Natural killer cell (primary cell): ENCODE measurements at regions not wholly inside any gene's neighbourhood (a gene's known extent, or its start where the extent isn't known, plus 50 kb on each side); places are given as distances from the start of the nearest gene placed in this dataset.

Experiments used
- ATAC-seq, 3 donors: fragments of 150-1000 bp in 2 of 3; fragments of 200-7000 bp in 1 of 3; cut with Tn5 transposase; 1 replicate in 1 of 3; 2 replicates in 2 of 3; pipeline ENCODE4 v1.10.0; 2021; ENCODE audit warnings: mild to moderate bottlenecking in 2 of 3, moderate library complexity in 2 of 3
- DNase-seq, 2 donors: peaks; one replicate each; pipeline versions ENCODE4 v3.0.0 to v3.0.0-alpha.2; 2013 to 2021; ENCODE audit warnings: mixed read lengths in 1 of 2
- H3K27ac ChIP-seq: one replicate; pipeline ENCODE4 v1.5.1; 2013; ENCODE audit warnings: mild to moderate bottlenecking, low read length
- H3K27me3 ChIP-seq: one replicate; pipeline ENCODE4 v1.6.1; 2013; ENCODE audit warnings: low read length; ENCODE audit not compliant: control insufficient read depth, insufficient read depth
- H3K36me3 ChIP-seq: one replicate; pipeline ENCODE4 v1.6.1; 2013; ENCODE audit warnings: low read length; ENCODE audit not compliant: control insufficient read depth, insufficient read depth
- H3K4me1 ChIP-seq: one replicate; pipeline ENCODE4 v1.6.1; 2013; ENCODE audit warnings: low read length; ENCODE audit not compliant: control insufficient read depth, insufficient read depth
- H3K4me3 ChIP-seq: one replicate; pipeline ENCODE4 v1.5.1; 2013; ENCODE audit warnings: low read length
- H3K9me3 ChIP-seq: one replicate; pipeline ENCODE4 v1.6.1; 2013; ENCODE audit warnings: low read length; ENCODE audit not compliant: control insufficient read depth, insufficient read depth
- H3K27ac Mint-ChIP-seq, 2 donors: one replicate each; pipeline ENCODE4 v1.8.0; 2022; ENCODE audit warnings: mild to moderate bottlenecking in 2 of 2, mixed read lengths in 2 of 2, moderate library complexity in 1 of 2
- H3K27me3 Mint-ChIP-seq, 2 donors: one replicate each; pipeline ENCODE4 v1.8.0; 2022; ENCODE audit warnings: low read depth in 2 of 2, mixed read lengths in 2 of 2
- H3K36me3 Mint-ChIP-seq: one replicate; pipeline ENCODE4 v1.8.0; 2022; ENCODE audit warnings: mixed read lengths
- H3K4me1 Mint-ChIP-seq, 2 donors: one replicate each; pipeline ENCODE4 v1.8.0; 2022; ENCODE audit warnings: mixed read lengths in 2 of 2
- H3K4me3 Mint-ChIP-seq: one replicate; pipeline ENCODE4 v1.8.0; 2022; ENCODE audit warnings: mild to moderate bottlenecking, moderate library complexity, mixed read lengths
- H3K9me3 Mint-ChIP-seq, 2 donors: one replicate each; pipeline ENCODE4 v1.8.0; 2022; ENCODE audit warnings: mixed read lengths in 2 of 2
- WGBS: methylation state at CpG from one replicate; pipeline ENCODE4 v1.1.7; 2013; ENCODE audit warnings: missing lambda C conversion rate; ENCODE audit not compliant: insufficient coverage; 5-methylcytosine and 5-hydroxymethylcytosine counted together
- intact Hi-C: fragments of 100-400 bp; cut with micrococcal nuclease; formaldehyde crosslinking; loops from one replicate; pipeline ENCODE4 v1.14.2; 2022
- TF ChIP-seq, protein P1 (sequence below): fragments of 200-600 bp; IDR thresholded peaks from one replicate; pipeline ENCODE4 v1.8.0; 2022; ENCODE audit warnings: antibody characterized with exemption

DNA sequence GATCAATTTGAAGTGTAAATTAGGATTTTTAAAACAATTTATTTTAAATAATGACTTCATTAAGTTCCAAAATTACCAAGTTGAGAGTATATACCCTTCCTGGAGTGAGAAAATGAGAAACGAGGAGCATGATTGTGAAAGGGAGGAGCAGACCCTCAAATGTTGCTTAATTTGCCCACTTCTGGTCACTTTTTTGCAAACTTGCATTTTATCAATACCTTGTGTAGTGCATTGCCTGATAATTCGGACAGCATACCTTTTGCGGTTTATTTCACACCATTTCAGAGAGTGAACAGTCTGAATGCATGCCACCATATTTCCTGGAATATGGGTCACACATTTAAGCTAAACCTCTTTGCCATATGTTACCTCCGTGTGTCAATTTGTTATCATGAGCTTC, 669.7 kb downstream of the RNF144A start:
- Mint-ChIP-seq H3K36me3 (no peaks in the 10 kb centered on the region), H3K27me3 (peaks cover 0 to 8% of the 10 kb centered on the region in 2 donors), H3K4me1 (peaks cover 8% of the 10 kb centered on the region in 2 donors), H3K4me3 (no peak overlapping the region), H3K9me3 (peaks cover 0 to 2% of the 10 kb centered on the region in 2 donors), H3K27ac (no peak overlapping the region)
- H3K36me3 ChIP-seq = no peaks in the 10 kb centered on the region
- no peaks in the 10 kb centered on the region for H3K4me1 ChIP-seq
- H3K27ac ChIP-seq = no peak overlapping the region
- WGBS = 97% methylated on average over 4 of the region's 4 CpGs
- no peaks in the 10 kb centered on the region for H3K27me3 ChIP-seq
- H3K4me3 ChIP-seq = no peak overlapping the region
- DNase-seq (no peak), ATAC-seq (no peak)
- H3K9me3 ChIP-seq = no peaks in the 10 kb centered on the region
- intact Hi-C loops = no loop called here
- TF ChIP-seq, protein P1, sequence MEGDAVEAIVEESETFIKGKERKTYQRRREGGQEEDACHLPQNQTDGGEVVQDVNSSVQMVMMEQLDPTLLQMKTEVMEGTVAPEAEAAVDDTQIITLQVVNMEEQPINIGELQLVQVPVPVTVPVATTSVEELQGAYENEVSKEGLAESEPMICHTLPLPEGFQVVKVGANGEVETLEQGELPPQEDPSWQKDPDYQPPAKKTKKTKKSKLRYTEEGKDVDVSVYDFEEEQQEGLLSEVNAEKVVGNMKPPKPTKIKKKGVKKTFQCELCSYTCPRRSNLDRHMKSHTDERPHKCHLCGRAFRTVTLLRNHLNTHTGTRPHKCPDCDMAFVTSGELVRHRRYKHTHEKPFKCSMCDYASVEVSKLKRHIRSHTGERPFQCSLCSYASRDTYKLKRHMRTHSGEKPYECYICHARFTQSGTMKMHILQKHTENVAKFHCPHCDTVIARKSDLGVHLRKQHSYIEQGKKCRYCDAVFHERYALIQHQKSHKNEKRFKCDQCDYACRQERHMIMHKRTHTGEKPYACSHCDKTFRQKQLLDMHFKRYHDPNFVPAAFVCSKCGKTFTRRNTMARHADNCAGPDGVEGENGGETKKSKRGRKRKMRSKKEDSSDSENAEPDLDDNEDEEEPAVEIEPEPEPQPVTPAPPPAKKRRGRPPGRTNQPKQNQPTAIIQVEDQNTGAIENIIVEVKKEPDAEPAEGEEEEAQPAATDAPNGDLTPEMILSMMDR = no peak

GRCh38 chr2:7588295-7588694, 671.1 kb downstream of the RNF144A start:
- no peak overlapping the region for H3K27ac Mint-ChIP-seq

DNA sequence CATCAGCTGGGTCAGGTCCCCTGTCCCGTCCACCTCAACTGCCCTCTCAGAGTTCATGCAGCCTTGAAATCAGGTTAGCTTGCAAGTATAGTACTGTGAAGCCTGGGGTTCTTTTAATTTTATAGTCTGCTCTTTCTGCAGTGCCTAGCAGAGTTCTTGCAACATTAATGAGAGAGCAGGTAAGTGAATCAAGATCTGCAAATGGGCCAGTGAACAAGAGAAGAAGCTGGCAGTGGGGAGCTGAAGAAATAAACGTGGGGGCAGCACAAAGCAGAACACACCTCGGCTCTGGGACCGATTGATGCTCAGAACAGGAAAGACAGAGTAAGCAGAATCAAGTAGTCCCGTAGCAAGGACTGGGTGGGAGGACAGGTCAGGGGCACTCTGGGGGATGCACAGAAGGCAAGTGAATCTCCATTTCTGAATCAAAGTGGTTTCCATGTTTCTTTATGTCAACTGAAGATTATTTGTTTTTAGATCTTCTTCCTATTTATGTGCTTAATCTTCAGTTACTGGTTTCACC, 675.5 kb downstream of the RNF144A start:
- H3K9me3 ChIP-seq = no peaks in the 10 kb centered on the region
- no peak overlapping the region for H3K4me3 Mint-ChIP-seq
- H3K4me3 ChIP-seq = no peak overlapping the region
- no peaks in the 10 kb centered on the region for H3K9me3 Mint-ChIP-seq
- no peaks in the 10 kb centered on the region for H3K4me1 ChIP-seq
- whole genome bisulfite sequencing = 74% methylated on average over 5 of the region's 5 CpGs
- no peaks in the 10 kb centered on the region for H3K27me3 Mint-ChIP-seq
- no peak for DNase-seq
- H3K27ac ChIP-seq = no peak overlapping the region
- H3K36me3 ChIP-seq = no peaks in the 10 kb centered on the region
- peaks cover 8 to 13% of the 10 kb centered on the region in 2 donors for H3K4me1 Mint-ChIP-seq
- no peak overlapping the region for H3K27ac Mint-ChIP-seq
- H3K27me3 ChIP-seq = no peaks in the 10 kb centered on the region
- TF ChIP-seq, protein P1 = no peak
- no peaks in the 10 kb centered on the region for H3K36me3 Mint-ChIP-seq
- intact Hi-C loops = no loop called here
- no peak for ATAC-seq

More at GRCh38 chr2:7588295-7588694, 671.1 kb downstream of the RNF144A start:
- TF ChIP-seq, protein P1 = no peak
- H3K4me3 Mint-ChIP-seq = no peak overlapping the region
- H3K27me3 Mint-ChIP-seq = peaks cover 0 to 8% of the 10 kb centered on the region in 2 donors
- H3K36me3 ChIP-seq = no peaks in the 10 kb centered on the region
- no peaks in the 10 kb centered on the region for H3K9me3 Mint-ChIP-seq
- no peak for DNase-seq
- no peaks in the 10 kb centered on the region for H3K36me3 Mint-ChIP-seq
- intact Hi-C loops = no loop called here
- no peak overlapping the region for H3K27ac ChIP-seq
- peaks cover 8% of the 10 kb centered on the region in 2 donors for H3K4me1 Mint-ChIP-seq
- WGBS = 47% methylated on average over 2 of the region's 5 CpGs
- H3K9me3 ChIP-seq = no peaks in the 10 kb centered on the region
- H3K4me1 ChIP-seq = no peaks in the 10 kb centered on the region
- peak; percentile 26 to 54 (median 42) for ATAC-seq
- no peak overlapping the region for H3K4me3 ChIP-seq
- no peaks in the 10 kb centered on the region for H3K27me3 ChIP-seq

DNA sequence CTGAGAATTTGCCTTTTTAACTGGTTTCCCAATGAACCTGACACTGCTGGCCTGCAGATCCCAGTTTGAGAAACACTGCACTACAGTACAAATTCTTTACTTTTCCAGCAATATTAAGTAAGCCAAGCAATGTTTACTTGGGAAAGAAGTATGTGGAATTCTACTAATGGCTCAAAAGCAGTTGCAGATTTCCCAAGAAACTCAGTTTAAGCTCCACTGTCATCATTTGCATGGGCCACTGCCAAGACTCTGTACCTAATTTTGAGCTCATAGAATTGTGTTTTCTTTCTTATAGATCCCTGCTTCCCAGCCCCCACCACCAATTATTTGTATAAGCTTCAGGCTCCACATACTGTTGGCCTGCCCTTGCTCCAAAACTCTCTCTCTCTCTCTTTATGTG, 676.1 kb downstream of the RNF144A start:
- H3K9me3 ChIP-seq = no peaks in the 10 kb centered on the region
- no peaks in the 10 kb centered on the region for H3K27me3 Mint-ChIP-seq
- no peaks in the 10 kb centered on the region for H3K36me3 ChIP-seq
- ATAC-seq (no peak), DNase-seq (no peak)
- peaks cover 3 to 8% of the 10 kb centered on the region in 2 donors for H3K4me1 Mint-ChIP-seq
- H3K4me3 Mint-ChIP-seq = no peak overlapping the region
- TF ChIP-seq, protein P1 = no peak
- H3K27ac ChIP-seq = no peak overlapping the region
- H3K9me3 Mint-ChIP-seq = no peaks in the 10 kb centered on the region
- no peaks in the 10 kb centered on the region for H3K4me1 ChIP-seq
- H3K4me3 ChIP-seq = no peak overlapping the region
- intact Hi-C loops = no loop called here
- no peak overlapping the region for H3K27ac Mint-ChIP-seq
- no peaks in the 10 kb centered on the region for H3K36me3 Mint-ChIP-seq
- no peaks in the 10 kb centered on the region for H3K27me3 ChIP-seq
